H4 (cell line): ENCODE measurements at regions not wholly inside any gene's neighbourhood (a gene's known extent, or its start where the extent isn't known, plus 50 kb on each side); places are given as distances from the start of the nearest gene placed in this dataset.
A peak's percentile ranks its signal among the peaks of the same experiment; 100 is the strongest.
"Not testable (repeated sequence)": the region's sequence is repeated elsewhere in the genome, so short reads cannot be mapped to it uniquely, and the experiment has no call there.

Experiments
- DNase-seq: peaks from one replicate; pipeline ENCODE4 v3.0.0-alpha.2; 2015; ENCODE audit warnings: low spot score

DNA sequence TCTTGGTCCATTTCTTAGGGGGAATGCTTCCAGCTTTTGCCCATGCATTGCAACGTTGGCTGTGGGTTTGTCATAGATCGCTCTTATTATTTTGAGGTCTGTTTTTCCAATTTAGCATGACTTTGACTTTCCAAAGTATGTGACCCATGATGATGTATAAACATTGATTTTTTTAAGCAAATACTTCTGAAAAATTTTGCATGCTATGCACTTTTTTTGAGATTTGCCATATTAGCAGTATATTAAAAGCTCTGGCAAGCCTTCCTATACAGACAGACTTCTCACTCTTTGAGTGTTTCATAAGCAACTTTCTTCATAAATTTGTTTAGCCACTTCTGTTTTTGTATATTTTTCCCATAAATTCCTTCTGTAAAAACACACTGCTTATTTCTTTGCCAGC lies 746.4 kb upstream of the LCORL start:
- DNase-seq = no peak

GRCh38 chr4:18756671-18757070 lies 735.1 kb upstream of the LCORL start:
- DNase-seq = no peak

- DNase-seq = no peak
These were observed 732.6 kb upstream of the LCORL start for GRCh38 chr4:18754180-18754579.

GRCh38 chr4:18751083-18751482 lies 729.5 kb upstream of the LCORL start:
- DNase-seq = no peak

GRCh38 chr4:18749391-18749790 lies 727.8 kb upstream of the LCORL start:
- no peak for DNase-seq

DNA sequence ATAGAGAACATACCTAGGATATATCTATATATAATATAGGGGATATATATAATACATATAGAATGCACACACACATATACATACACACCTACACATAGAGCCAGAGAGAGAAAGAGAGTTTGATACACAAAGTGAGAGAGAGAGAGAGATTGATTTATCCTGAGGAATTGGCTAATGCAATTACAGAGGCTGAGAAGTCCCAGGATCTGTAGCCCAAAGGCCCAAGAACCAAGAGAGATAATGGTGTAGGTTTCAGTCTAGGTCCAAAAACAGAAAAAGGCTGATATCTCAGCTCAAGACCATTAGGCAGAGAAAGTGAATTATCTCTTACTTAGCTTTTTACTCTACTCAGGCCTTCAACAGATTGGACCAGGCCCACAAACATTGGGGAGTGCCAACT lies 715.0 kb upstream of the LCORL start:
- DNase-seq = no peak

DNA sequence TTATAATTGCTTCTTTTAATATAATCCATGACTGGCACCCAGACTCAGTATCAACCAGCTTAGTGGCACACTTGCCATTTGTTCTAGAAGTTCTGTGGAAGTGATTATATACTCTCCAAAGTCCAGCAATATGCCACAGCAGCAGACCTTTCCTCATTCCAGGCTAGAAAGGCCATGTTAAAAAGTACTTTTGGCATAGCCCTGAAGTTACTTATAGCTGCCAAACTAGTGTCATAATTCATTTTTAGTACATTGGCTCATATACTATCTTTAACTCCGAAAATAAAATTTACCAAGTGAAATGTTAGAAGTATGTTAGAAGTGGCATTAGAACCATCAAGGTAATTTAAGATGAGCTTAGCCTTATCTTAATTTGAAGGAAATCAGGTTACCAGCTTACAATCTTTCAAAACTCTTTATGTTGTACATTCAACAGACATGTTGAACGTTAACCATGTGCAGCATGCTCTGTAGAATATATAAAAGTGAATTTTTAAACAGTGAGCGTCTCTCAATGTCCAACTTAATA lies 714.2 kb upstream of the LCORL start:
- DNase-seq = no peak

GRCh38 chr4:18734405-18734804 lies 712.9 kb upstream of the LCORL start:
- DNase-seq = no peak

DNA sequence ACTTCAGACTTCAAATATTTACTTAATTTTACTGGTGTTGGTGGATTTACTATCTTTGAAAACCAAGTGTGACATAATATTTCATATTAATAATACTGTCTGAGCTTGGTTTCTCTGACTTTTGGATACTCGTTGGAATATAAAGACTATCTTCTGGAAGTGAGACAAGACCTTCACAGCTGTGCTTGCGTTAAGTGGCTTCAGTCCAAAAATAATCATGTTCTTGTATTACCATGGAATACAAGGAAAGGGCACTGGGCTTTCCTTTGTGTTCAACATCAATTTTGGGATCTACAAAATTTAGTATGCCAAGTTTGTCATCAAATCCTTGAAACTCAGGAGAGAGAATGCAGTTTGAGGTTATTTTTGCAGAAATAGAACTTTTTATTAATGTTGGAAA lies 712.4 kb upstream of the LCORL start:
- no peak for DNase-seq

DNA sequence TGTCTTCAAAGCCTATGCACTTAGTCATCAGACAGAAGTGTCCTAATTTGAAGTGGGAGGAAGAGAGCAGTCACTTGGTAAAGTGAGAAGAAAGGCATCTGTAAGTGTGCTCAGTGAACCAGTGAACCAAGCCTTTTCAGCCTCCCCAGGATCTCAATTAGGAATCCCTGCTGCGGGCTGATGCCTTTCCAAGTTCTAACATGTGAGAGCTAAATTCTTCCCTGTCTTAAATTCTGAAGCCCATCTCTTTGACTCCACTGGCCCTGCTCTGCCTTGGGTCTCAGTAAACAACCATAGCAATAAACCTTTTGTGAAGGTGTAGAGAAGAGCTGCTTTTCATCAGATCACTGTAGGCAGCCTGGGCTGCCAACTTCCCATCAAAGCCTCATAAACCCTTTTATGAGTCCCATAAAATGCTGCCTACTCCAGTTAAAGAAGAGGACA lies 701.2 kb upstream of the LCORL start:
- DNase-seq = no peak

DNA sequence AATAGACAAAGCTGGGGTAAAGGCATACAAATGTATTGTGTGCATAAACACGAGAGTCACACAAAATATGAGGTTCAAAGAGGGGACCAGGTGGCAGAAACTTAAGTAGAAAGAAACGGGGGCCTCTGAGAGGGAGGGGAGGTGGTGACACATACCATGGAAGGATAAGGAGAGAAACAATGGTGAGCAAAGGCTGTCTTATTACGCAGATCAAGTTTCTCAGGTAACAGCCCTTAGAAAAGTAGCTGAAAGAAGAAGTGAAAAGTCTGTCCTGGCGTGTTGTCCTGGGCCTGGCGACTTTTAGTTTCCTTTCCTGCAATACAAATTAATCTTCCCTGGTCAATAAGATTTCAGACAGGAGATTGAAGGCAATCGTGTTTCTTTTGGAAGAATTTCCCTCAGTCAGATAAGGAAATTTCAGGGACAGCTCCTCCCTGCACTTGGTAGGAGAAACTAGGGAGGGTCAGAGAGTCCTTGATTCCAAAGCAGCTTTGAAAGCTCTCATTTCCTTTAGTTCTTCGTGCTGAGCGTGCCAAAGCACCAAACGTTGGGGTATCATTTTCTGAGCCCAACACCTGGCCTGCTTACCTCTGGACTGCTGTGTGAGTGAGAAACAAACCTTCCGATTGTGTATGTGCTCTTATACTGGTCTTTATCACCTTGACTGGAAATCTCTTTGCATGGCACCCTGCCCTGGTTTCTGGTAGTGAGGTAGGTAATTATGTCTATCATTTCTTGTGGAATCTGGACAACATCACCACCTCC lies 676.7 kb upstream of the LCORL start:
- DNase-seq = no peak

GRCh38 chr4:18695733-18696527 lies 674.4 kb upstream of the LCORL start:
- DNase-seq = no peak

- no peak for DNase-seq
These were observed 670.1 kb upstream of the LCORL start for GRCh38 chr4:18691431-18692200.

GRCh38 chr4:18690291-18690955 lies 668.9 kb upstream of the LCORL start:
- no peak for DNase-seq

GRCh38 chr4:18689308-18690115 lies 668.0 kb upstream of the LCORL start:
- DNase-seq = peak; percentile 59

DNA sequence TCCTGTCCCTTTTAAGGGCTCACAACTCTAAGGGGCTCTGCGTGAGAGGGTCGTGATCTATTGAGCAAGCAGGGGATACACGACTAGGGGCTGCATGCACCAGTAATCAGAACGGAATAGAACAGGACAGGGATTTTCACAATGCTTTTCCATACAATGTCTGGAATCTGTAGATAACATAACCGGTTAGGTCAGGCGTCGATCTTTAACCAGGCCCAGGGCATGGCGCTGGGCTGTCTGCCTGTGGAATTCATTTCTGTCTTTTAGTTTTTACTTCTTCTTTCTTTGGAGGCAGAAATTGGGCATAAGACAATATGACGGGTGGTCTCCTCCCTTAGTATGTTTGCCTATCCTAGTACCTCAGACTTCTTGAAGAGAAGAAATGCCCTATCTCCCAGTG lies 666.8 kb upstream of the LCORL start:
- DNase-seq = not testable (repeated sequence)

DNA sequence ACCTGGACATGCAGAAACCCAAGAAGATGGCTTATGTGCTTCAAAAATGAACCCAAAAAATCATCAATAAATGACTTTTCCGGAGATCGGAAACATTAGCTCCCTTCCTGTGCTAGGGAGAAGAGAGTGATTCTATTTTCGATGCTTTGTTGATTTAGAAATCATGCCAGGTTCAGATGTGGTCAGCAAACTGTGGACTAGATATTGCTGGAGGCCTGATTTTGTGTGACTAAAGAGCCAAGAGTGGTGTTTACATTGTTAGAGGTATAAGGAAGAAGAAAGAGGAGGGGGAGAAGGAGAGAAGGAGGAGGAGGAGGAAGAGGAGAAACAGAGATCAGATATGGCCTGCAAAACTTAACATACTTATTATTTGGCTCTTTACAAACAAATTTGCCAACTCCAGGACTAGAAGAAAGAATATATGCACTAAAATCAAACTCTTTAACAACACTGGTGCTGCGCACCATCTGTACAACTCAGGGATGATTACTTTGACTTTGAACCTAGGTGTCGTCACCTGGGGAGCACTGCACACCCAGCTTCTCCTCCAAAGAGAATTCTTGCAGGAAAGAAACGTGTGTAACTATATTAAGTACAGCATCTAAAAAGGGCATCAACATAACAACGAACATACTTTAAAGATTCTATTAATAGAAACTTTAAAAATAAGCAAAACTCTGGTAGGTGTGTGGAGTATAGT lies 664.9 kb upstream of the LCORL start:
- no peak for DNase-seq

DNA sequence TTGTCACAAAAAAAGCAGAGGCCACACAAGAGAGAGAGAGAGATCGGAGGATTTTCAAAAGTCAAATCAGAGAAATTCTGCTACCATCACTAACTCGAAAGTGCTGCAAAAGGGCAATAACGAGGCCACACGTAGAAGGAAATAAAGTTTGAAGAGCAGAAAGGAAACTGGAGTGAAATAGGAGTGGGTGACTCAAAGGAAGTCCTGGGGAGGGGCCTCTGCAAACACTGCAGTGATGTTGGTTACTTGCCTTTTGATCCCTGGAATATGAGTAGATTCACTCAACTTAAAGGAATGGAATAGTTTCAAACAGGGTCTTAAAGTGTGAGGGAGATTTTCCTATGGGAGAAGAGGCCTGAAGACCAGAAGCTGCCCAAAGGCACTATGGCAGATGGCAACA lies 663.4 kb upstream of the LCORL start:
- no peak for DNase-seq

DNA sequence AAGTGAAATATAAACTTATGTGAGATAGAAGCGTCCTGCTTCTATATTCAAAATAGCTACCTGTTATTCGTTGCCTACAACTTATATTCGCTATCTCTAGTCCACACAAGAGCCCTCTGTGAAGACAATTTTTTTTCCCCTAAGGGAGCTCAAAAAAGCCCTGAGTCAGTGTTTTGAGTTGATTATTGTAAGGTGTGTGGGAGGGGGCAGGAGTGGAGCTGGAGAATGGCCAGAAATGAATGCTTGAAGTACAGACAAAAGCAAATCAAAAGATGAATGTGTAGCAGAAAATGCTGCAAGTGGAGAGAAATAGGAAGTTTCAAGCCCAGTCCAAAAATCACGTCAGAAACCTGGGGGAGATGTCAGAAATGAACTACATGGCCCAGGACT lies 655.0 kb upstream of the LCORL start:
- DNase-seq = no peak
